Muscle layer of duodenum (tissue), 2 donors: ENCODE measurements at regions not wholly inside any gene's neighbourhood (a gene's known extent, or its start where the extent isn't known, plus 50 kb on each side); places are given as distances from the start of the nearest gene placed in this dataset.

ENCODE experiments used
- H3K27ac ChIP-seq: one replicate; pipeline ENCODE4 v1.7.0; 2013; ENCODE audit warnings: mild to moderate bottlenecking, low read length
- H3K27me3 ChIP-seq: one replicate; pipeline ENCODE4 v1.7.0; 2013; ENCODE audit warnings: low read depth, mild to moderate bottlenecking, control low read depth, low read length
- H3K36me3 ChIP-seq, 2 donors: one replicate each; pipeline ENCODE4 v1.7.0; 2013; ENCODE audit warnings: low read length in 2 of 2, control low read depth in 1 of 2, mild to moderate bottlenecking in 1 of 2; ENCODE audit not compliant: insufficient read depth in 2 of 2, control insufficient read depth in 1 of 2
- H3K4me1 ChIP-seq, 2 donors: one replicate each; pipeline ENCODE4 v1.7.0; 2013; ENCODE audit warnings: low read length in 2 of 2, mild to moderate bottlenecking in 2 of 2, control low read depth in 1 of 2, moderate library complexity in 1 of 2; ENCODE audit not compliant: insufficient read depth in 2 of 2, control insufficient read depth in 1 of 2
- H3K4me3 ChIP-seq, 2 donors: one replicate each; pipeline ENCODE4 v1.7.0; 2013; ENCODE audit warnings: low read length in 2 of 2, low read depth in 1 of 2, mild to moderate bottlenecking in 1 of 2
- H3K9me3 ChIP-seq, 2 donors: one replicate each; pipeline ENCODE4 v1.7.0; 2013; ENCODE audit warnings: low read length in 2 of 2, control low read depth in 1 of 2, mild to moderate bottlenecking in 1 of 2; ENCODE audit not compliant: control insufficient read depth in 1 of 2
- donor health status: healthy.

GRCh38 chr18:23365602-23366001 is 87.5 kb upstream of the RIOK3 start:
- Histone ChIP-seq H3K9me3 (no peaks in the 10 kb centered on the region), H3K27ac (no peak overlapping the region), H3K4me3 (no peak overlapping the region), H3K27me3 (no peaks in the 10 kb centered on the region), H3K36me3 (no peaks in the 10 kb centered on the region), H3K4me1 (no peaks in the 10 kb centered on the region)

DNA sequence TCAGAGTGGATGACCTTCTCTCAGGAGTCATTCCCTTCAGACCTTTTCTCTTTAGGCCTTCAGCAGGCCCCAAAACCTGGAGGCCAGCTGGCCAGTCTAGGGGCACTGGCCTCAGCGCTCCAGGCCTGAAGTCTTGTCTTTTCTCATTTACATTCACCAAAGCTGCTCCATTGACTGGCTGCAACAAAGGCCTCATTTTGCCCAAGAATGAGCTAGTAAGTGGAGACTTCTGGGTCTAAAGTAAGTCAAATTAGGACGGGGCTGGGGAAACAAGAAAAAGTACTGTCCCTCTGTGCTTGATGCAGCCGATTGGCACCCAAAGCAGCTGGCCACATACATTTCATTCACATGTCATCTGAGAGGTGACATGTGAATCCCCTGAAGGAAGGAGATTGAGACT is 83.8 kb upstream of the RIOK3 start:
- Histone ChIP-seq H3K4me1 (no peaks in the 10 kb centered on the region), H3K9me3 (no peaks in the 10 kb centered on the region), H3K27ac (no peak overlapping the region), H3K4me3 (no peak overlapping the region), H3K36me3 (no peaks in the 10 kb centered on the region), H3K27me3 (no peaks in the 10 kb centered on the region)

DNA sequence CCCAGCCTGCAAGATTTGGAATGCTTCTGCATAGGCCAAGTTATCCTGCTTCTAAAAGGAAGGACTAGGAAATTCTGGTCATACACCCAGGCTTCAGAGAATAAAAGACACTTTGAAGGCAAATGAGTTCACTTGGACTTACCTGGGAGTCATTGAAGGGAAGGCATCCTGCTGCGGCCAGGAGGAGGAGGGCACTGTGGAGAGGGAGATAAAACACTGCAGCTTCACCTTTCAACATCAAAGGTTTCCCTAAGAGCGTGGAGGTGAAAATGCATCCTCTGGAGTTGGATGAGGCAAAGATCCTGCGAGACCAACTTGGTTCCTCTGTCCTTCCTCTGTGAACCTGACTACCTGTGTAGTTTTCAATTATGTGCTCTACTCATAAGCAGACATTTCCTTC is 79.5 kb upstream of the RIOK3 start:
- Histone ChIP-seq H3K4me3 (no peak overlapping the region), H3K9me3 (no peaks in the 10 kb centered on the region), H3K36me3 (no peaks in the 10 kb centered on the region), H3K4me1 (peaks cover 4 to 11% of the 10 kb centered on the region in 2 donors), H3K27me3 (no peaks in the 10 kb centered on the region), H3K27ac (no peak overlapping the region)

DNA sequence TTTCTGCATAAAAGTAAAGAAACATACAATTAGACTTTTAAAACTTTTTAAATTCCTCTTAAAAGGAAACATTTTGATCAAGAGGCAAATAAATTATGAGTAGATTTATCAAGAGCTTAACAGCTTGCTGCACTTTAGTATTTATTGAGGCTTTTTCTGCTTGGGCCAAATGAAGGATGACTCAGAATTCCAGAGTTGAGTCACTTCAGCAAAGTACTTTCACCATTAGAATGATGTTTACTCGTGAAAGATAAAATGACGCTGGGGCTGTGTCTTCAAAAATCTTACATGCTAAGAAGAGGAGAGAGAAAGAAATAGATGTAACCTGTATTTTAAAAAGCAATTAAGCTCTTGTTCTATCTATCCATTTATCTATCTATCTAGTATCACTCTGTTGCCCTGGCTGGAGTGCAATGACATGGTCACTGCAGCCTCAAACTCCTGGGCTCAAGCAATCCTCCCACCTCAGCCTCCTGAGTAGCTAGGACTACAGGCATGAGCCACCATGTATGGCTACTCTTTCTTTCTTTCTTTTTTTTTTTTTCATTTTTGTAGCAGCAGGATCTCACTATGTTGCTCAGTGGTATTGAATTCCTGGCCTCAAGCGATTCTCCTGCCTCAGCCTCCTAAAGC is 75.3 kb upstream of the RIOK3 start:
- H3K36me3 ChIP-seq: no peaks in the 10 kb centered on the region
- no peak overlapping the region for H3K4me3 ChIP-seq
- peaks cover 8 to 13% of the 10 kb centered on the region in 2 donors for H3K4me1 ChIP-seq
- H3K9me3 ChIP-seq: no peaks in the 10 kb centered on the region
- no peak overlapping the region for H3K27ac ChIP-seq
- H3K27me3 ChIP-seq: no peaks in the 10 kb centered on the region

GRCh38 chr18:23378302-23378686 is 74.8 kb upstream of the RIOK3 start:
- Histone ChIP-seq H3K9me3 (no peaks in the 10 kb centered on the region), H3K27me3 (no peaks in the 10 kb centered on the region), H3K4me1 (peaks cover 8 to 13% of the 10 kb centered on the region in 2 donors), H3K4me3 (peak overlapping the region in 1 of 2 donors; percentile 5), H3K27ac (peak overlapping the region; percentile 58), H3K36me3 (no peaks in the 10 kb centered on the region)

DNA sequence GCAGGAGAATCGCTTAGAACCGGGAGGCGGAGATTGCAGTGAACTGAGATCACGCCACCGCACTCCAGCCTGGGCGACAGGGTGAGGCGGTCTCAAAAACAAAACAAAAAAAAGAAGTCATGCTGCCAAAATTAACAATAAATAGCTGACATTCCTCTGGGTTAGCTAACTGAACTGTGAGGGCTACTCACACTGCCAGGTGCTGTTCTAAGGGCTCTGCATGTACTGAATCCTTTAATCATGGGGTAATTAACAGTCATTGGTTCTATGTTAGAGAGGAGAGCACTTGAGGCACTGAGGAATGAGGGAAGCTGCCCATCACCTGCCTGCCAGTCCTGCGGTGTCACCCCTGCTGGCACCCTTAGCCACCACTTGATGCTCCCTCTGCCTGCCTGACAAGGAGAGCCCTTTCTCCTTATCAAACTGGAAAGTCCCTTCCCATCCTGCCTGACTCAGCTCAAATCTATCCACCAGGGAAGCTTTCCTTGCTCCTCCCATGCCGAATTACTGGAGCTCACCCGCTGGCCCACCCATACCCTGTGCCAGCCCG is 73.0 kb upstream of the RIOK3 start:
- Histone ChIP-seq H3K36me3 (peaks cover 0 to 3% of the 10 kb centered on the region in 2 donors), H3K4me1 (peaks cover 8 to 13% of the 10 kb centered on the region in 2 donors), H3K27ac (no peak overlapping the region), H3K27me3 (no peaks in the 10 kb centered on the region), H3K4me3 (no peak overlapping the region), H3K9me3 (no peaks in the 10 kb centered on the region)

GRCh38 chr18:23380817-23381216 is 72.3 kb upstream of the RIOK3 start:
- Histone ChIP-seq H3K4me3 (no peak overlapping the region), H3K27ac (no peak overlapping the region), H3K9me3 (no peaks in the 10 kb centered on the region), H3K27me3 (no peaks in the 10 kb centered on the region), H3K36me3 (peaks cover 0 to 3% of the 10 kb centered on the region in 2 donors), H3K4me1 (peaks cover 8 to 13% of the 10 kb centered on the region in 2 donors)

DNA sequence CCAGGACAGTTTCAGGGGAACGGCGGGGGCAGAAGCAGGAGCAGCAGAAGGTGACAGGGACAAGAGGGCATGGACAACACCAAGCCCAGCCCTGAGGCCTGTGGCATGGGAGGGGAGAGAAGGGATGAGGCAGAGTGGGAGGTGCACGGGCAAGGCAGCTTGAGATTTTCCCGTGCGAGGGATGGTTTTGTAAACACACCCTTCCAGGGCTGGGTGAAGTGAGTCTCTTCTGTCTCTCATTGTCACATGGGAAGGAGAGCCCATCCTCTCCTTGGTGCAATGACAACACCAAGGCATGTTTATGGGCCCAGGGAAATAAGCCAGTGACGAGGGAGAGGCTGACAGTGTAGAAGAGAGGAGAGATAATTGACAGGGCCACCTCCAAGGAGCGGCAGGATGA is 69.6 kb upstream of the RIOK3 start:
- Histone ChIP-seq H3K27ac (no peak overlapping the region), H3K27me3 (no peaks in the 10 kb centered on the region), H3K9me3 (no peaks in the 10 kb centered on the region), H3K4me1 (peaks cover 3 to 4% of the 10 kb centered on the region in 2 donors), H3K4me3 (no peak overlapping the region), H3K36me3 (peaks cover 0 to 3% of the 10 kb centered on the region in 2 donors)

DNA sequence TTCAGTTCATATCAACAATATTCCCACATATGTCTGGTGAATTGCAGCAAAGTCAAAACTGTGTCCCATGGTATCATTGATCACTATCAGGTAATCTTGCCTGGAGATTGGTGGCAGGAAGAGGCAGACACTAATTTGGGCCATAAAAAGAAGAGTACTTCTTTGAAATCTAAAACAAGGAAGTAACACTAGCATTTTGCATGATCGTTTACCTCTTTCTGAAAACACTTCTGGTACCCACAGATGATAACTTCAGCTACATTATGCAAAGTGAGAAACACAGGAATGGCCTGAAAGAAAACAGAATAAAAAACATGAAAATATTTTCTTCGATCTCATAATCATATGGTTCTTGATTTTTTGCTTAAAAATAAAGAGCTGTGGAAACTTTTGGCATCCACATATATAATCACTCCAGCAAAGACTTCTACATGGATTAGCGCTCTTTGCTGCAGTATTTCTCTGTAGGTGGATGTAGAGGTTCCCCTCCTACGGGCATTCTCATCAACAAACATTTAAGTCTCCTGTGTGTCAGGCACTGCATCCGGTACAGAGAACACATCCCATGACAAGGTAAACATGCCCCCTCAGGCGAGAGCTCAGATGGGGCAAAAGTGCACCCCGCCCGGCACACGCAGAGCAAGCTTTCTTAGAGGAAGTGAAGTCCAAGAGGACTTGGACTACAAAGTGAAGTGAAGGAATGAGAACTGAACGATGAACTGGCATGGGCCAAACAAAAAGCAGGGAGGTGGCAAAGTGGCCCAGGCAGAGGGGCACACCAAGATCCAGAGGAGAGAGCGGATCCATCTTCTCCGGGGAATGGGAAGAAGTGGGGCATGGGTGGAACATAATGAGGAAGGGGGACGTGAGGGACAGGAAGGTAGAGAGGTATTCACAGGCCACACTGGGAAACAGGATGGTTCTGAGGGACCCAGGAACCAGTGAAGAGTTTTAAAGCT is 68.0 kb upstream of the RIOK3 start:
- no peaks in the 10 kb centered on the region for H3K4me1 ChIP-seq

GRCh38 chr18:23386317-23386716 is 66.8 kb upstream of the RIOK3 start:
- Histone ChIP-seq H3K4me1 (no peaks in the 10 kb centered on the region), H3K9me3 (no peaks in the 10 kb centered on the region), H3K36me3 (peaks cover 0 to 3% of the 10 kb centered on the region in 2 donors), H3K27me3 (no peaks in the 10 kb centered on the region), H3K4me3 (no peak overlapping the region), H3K27ac (no peak overlapping the region)

More for the DNA sequence above, 68.0 kb upstream of the RIOK3 start:
- H3K36me3 ChIP-seq: peaks cover 0 to 3% of the 10 kb centered on the region in 2 donors
- H3K27ac ChIP-seq: no peak overlapping the region
- H3K9me3 ChIP-seq: no peaks in the 10 kb centered on the region
- no peak overlapping the region for H3K4me3 ChIP-seq
- no peaks in the 10 kb centered on the region for H3K27me3 ChIP-seq

DNA sequence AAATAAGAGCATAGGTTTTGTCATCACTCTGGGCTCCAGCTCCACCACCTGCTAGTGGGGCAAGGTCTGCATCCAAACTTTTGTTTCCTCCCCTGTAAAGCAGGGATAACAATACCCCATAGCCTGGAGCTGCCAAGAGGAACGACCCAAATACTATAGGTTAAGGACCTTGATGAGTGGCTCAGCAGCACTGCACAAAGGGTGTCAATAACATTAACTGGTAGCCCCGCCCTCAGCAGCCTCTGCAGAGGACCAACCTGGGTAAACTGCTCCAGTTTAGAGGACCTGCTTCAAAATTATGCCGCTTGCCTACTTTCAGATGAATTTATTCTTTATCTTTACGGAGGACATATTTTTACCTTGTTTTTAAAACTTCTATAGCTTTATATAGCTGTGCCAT is 65.8 kb upstream of the RIOK3 start:
- Histone ChIP-seq H3K4me3 (no peak overlapping the region), H3K27ac (no peak overlapping the region), H3K9me3 (no peaks in the 10 kb centered on the region), H3K4me1 (no peaks in the 10 kb centered on the region), H3K36me3 (peaks cover 0 to 3% of the 10 kb centered on the region in 2 donors), H3K27me3 (no peaks in the 10 kb centered on the region)
